ENCODE measurements at regions not wholly inside any gene's neighbourhood (a gene's known extent, or its start where the extent isn't known, plus 50 kb on each side); places are given as distances from the start of the nearest gene placed in this dataset.

GRCh38 chr14:65279958-65280357 lies 132.6 kb upstream of the FUT8 start:
- no peak for DNase-seq (ENCODE audit: low read depth, low spot score)

GRCh38 chr14:65280653-65281052 lies 131.9 kb upstream of the FUT8 start:
- no peak for DNase-seq (ENCODE audit: low read depth, low spot score)

GRCh38 chr14:65281991-65282895 lies 130.3 kb upstream of the FUT8 start:
- no peak for DNase-seq (ENCODE audit: low read depth, low spot score)

GRCh38 chr14:65282896-65283253 lies 129.7 kb upstream of the FUT8 start:
- no peak for DNase-seq (ENCODE audit: low read depth, low spot score)

- no peak for DNase-seq (ENCODE audit: low read depth, low spot score)
Measured at GRCh38 chr14:65286443-65286842, 126.1 kb upstream of the FUT8 start.

GRCh38 chr14:65287264-65288131 lies 125.0 kb upstream of the FUT8 start:
- no peak for DNase-seq (ENCODE audit: low read depth, low spot score)

GRCh38 chr14:65290830-65291229 lies 121.7 kb upstream of the FUT8 start:
- DNase-seq (ENCODE audit: low read depth, low spot score) = peak; percentile 40

GRCh38 chr14:65291531-65291930 lies 121.0 kb upstream of the FUT8 start:
- no peak for DNase-seq (ENCODE audit: low read depth, low spot score)

GRCh38 chr14:65294816-65295215 lies 117.7 kb upstream of the FUT8 start:
- no peak for DNase-seq (ENCODE audit: low read depth, low spot score)

GRCh38 chr14:65296402-65296801 lies 116.1 kb upstream of the FUT8 start:
- no peak for DNase-seq (ENCODE audit: low read depth, low spot score)

- no peak for DNase-seq (ENCODE audit: low read depth, low spot score)
Measured at GRCh38 chr14:65296876-65297275, 115.7 kb upstream of the FUT8 start.

GRCh38 chr14:65297744-65298143 lies 114.8 kb upstream of the FUT8 start:
- no peak for DNase-seq (ENCODE audit: low read depth, low spot score)

GRCh38 chr14:65299826-65300225 lies 112.7 kb upstream of the FUT8 start:
- no peak for DNase-seq (ENCODE audit: low read depth, low spot score)

- DNase-seq (ENCODE audit: low read depth, low spot score) = no peak
Measured at GRCh38 chr14:65301862-65302539, 110.5 kb upstream of the FUT8 start.

GRCh38 chr14:65302571-65303189 lies 109.8 kb upstream of the FUT8 start:
- no peak for DNase-seq (ENCODE audit: low read depth, low spot score)

GRCh38 chr14:65303190-65303898 lies 109.2 kb upstream of the FUT8 start:
- DNase-seq (ENCODE audit: low read depth, low spot score) = no peak

- DNase-seq (ENCODE audit: low read depth, low spot score) = no peak
Measured at GRCh38 chr14:65303899-65304222, 108.7 kb upstream of the FUT8 start.

GRCh38 chr14:65304239-65304638 lies 108.3 kb upstream of the FUT8 start:
- no peak for DNase-seq (ENCODE audit: low read depth, low spot score)

GRCh38 chr14:65304963-65305362 lies 107.6 kb upstream of the FUT8 start:
- no peak for DNase-seq (ENCODE audit: low read depth, low spot score)

GRCh38 chr14:65308536-65308935 lies 104.0 kb upstream of the FUT8 start:
- no peak for DNase-seq (ENCODE audit: low read depth, low spot score)

- no peak for DNase-seq (ENCODE audit: low read depth, low spot score)
Measured at GRCh38 chr14:65310568-65310967, 102.0 kb upstream of the FUT8 start.
